HepG2 (cell line): ENCODE measurements at regions not wholly inside any gene's neighbourhood (a gene's known extent, or its start where the extent isn't known, plus 50 kb on each side); places are given as distances from the start of the nearest gene placed in this dataset.

Experiments used
- ATAC-seq: fragments of 200-7000 bp; cut with Tn5 transposase; 3 replicates; pipeline ENCODE4 v1.9.1; 2020; ENCODE audit warnings: mild to moderate bottlenecking, moderate library complexity
- BruUV-seq: library from RNA; stranded (reverse); fragments of 400-500 nt; replicated peaks from 2 replicates; lab custom pipeline; 2021; lab: Mats Ljungman, UMichigan
- CTCF ChIA-PET: fragments of 300-600 bp; formaldehyde crosslinking; extraction: SDS; loops from one replicate; lab custom pipeline; 2021; ENCODE audit warnings: low total read pairs, inconsistent platforms, low intra/inter-chr PET ratio; lab: Yijun Ruan, JAX
- POLR2A ChIA-PET: fragments of 350-600 bp; sonication (Branson Sonifier 250); formaldehyde crosslinking; loops from one replicate; lab custom pipeline; 2020; ENCODE audit warnings: antibody characterized with exemption, inconsistent platforms; lab: Yijun Ruan, JAX
- DNase-seq: peaks from one replicate; pipeline ENCODE4 v3.0.0-alpha.2; 2015; ENCODE audit warnings: low spot score
- FAIRE-seq: peaks from 3 replicates; lab custom pipeline; 2011; peaks lifted over from hg19 to GRCh38; lab: Jason Lieb, UNC
- H2AFZ ChIP-seq: one replicate; pipeline ENCODE4 v1.6.1; 2011; ENCODE audit warnings: low read length, inconsistent platforms
- H3K27ac ChIP-seq: fragments of 300-600 bp; 3 replicates; pipeline ENCODE4 v1.8.0; 2011; ENCODE audit warnings: mixed run types, mild to moderate bottlenecking, mixed read lengths, low read length, inconsistent platforms; ENCODE audit not compliant: insufficient read depth; ENCODE audit errors: extremely low read length
- H3K27me3 ChIP-seq, 2 experiments: fragments of 200-600 bp in 1 of 2; 2 replicates in 1 of 2; 3 replicates in 1 of 2; pipeline versions ENCODE4 v1.6.0 to v1.8.0; 2011; ENCODE audit warnings: low read length in 2 of 2, mild to moderate bottlenecking in 2 of 2, moderate library complexity in 2 of 2, inconsistent platforms in 1 of 2; ENCODE audit not compliant: insufficient read depth in 2 of 2, control insufficient read depth in 1 of 2
- H3K36me3 ChIP-seq, 2 experiments: fragments of 200-600 bp in 1 of 2; replicated peaks in 1 of 2; 2 replicates in 1 of 2; 3 replicates in 1 of 2; pipeline versions ENCODE4 v1.5.1 to v1.8.0; 2011; ENCODE audit warnings: low read length in 2 of 2, inconsistent platforms in 1 of 2; ENCODE audit not compliant: insufficient read depth in 2 of 2, control insufficient read depth in 1 of 2
- H3K4me1 ChIP-seq: 2 replicates; pipeline ENCODE4 v1.5.1; 2012; ENCODE audit warnings: low read length, inconsistent platforms; ENCODE audit not compliant: insufficient read depth
- H3K4me2 ChIP-seq: 2 replicates; pipeline ENCODE4 v1.6.0; 2011; ENCODE audit warnings: low read depth, low read length, inconsistent platforms
- H3K4me3 ChIP-seq, 3 experiments: fragments of 200-600 bp in 1 of 3; sonication (generic), shearing (Covaris generic) in 1 of 3; replicated peaks in 1 of 3; 2 replicates each; pipeline ENCODE4 v1.5.1; 2011 to 2016; ENCODE audit warnings: low read length in 3 of 3, inconsistent platforms in 2 of 3, low read depth in 2 of 3, mild to moderate bottlenecking in 2 of 3, control low read depth in 1 of 3, mixed read lengths in 1 of 3; ENCODE audit not compliant: insufficient read depth in 1 of 3
- H3K79me2 ChIP-seq: one replicate; pipeline ENCODE4 v1.6.1; 2011; ENCODE audit warnings: low read length, inconsistent platforms; ENCODE audit not compliant: insufficient read depth
- H3K9ac ChIP-seq: 2 replicates; pipeline ENCODE4 v1.6.0; 2011; ENCODE audit warnings: mild to moderate bottlenecking, low read depth, low read length, inconsistent platforms; ENCODE audit not compliant: insufficient read depth
- H3K9me3 ChIP-seq: 2 replicates; pipeline ENCODE4 v1.5.1; 2012; ENCODE audit warnings: mild to moderate bottlenecking, low read length
- H4K20me1 ChIP-seq: 2 replicates; pipeline ENCODE4 v1.6.0; 2011; ENCODE audit warnings: inconsistent platforms, mild to moderate bottlenecking, low read length, moderate library complexity; ENCODE audit not compliant: insufficient read depth
- CREB1 ChIP-seq, 2 experiments: fragments of 450-650 bp in 1 of 2; IDR thresholded peaks; 2 replicates each; pipeline ENCODE4 v1.6.1; 2016 to 2017; ENCODE audit warnings: control low read depth in 1 of 2, mild to moderate bottlenecking in 1 of 2, missing compliant biosample characterization in 1 of 2, missing genetic modification characterization in 1 of 2
- NFKB2 ChIP-seq: sonication (generic); formaldehyde crosslinking; IDR thresholded peaks from 2 replicates; pipeline ENCODE4 v1.4.0; 2020; ENCODE audit warnings: missing genetic modification reagents, borderline replicate concordance
- SAP130 ChIP-seq: IDR thresholded peaks from 2 replicates; pipeline ENCODE4 v1.6.1; 2016; ENCODE audit warnings: low read depth
- ZNF383 ChIP-seq: sonication (generic); formaldehyde crosslinking; IDR thresholded peaks from 2 replicates; pipeline ENCODE4 v1.4.0; 2020; ENCODE audit warnings: missing genetic modification reagents, mild to moderate bottlenecking, borderline replicate concordance
- ZNF563 ChIP-seq: sonication (generic); formaldehyde crosslinking; IDR thresholded peaks from 2 replicates; pipeline ENCODE4 v1.8.0; 2022; ENCODE audit warnings: mild to moderate bottlenecking, moderate library complexity, missing genetic modification reagents
- WGBS: methylation state at CpG from one replicate; pipeline ENCODE4 v1.1.6; 2017; ENCODE audit warnings: low lambda C conversion rate; 5-methylcytosine and 5-hydroxymethylcytosine counted together
- in situ Hi-C: cut with HindIII; loops from 2 replicates; pipeline ENCODE4 v1.10.0; 2017; ENCODE audit warnings: low pct_unique_long_range_greater_than_20kb; ENCODE audit not compliant: extremely low pct_ligation_motif_present
- intact Hi-C: fragments of 100-400 bp; cut with micrococcal nuclease; formaldehyde crosslinking; loops from one replicate; pipeline ENCODE4 v1.10.0; 2022; ENCODE audit not compliant: unreplicated experiment
- TF ChIP-seq, protein P1 (sequence below): sonication (generic); formaldehyde crosslinking; IDR thresholded peaks from 2 replicates; pipeline ENCODE4 v1.5.0; 2020; ENCODE audit warnings: mild to moderate bottlenecking, low read depth, missing genetic modification reagents, borderline replicate concordance
- TF ChIP-seq, protein P2 (sequence below): sonication (generic); formaldehyde crosslinking; IDR thresholded peaks from 2 replicates; pipeline ENCODE4 v1.4.0; 2020; ENCODE audit warnings: missing genetic modification reagents
- TF ChIP-seq, protein P3 (sequence below): fragments of 450-650 bp; IDR thresholded peaks from 2 replicates; pipeline ENCODE4 v1.6.1; 2017
- TF ChIP-seq, protein P4 (sequence below): sonication (generic); formaldehyde crosslinking; IDR thresholded peaks from 2 replicates; pipeline ENCODE4 v1.5.0; 2020; ENCODE audit warnings: mild to moderate bottlenecking, missing genetic modification reagents
- TF ChIP-seq, protein P5 (sequence below): sonication (generic); formaldehyde crosslinking; IDR thresholded peaks from 2 replicates; pipeline ENCODE4 v1.4.0; 2020; ENCODE audit warnings: mild to moderate bottlenecking, missing genetic modification reagents

DNA sequence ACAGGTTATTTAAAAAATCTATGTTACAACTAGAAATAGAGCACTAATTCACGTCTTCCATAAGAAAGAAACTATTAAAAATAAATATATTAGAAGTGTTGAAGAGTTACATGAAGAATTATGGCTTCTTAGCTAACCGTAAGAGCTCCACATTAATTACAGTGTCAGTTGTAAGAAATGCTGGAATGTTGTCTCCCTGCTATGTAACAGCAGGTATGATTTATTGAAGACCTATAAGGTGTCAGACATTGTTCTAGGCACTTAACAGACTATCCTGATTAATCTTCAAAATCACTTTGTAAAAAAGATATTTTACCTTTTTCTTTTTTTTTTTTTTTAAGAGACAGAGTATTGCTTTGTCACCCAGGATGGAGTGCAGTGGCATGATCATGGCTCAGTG lies 75.8 kb upstream of the NEBL start (continued):
- TF ChIP-seq, protein P1, sequence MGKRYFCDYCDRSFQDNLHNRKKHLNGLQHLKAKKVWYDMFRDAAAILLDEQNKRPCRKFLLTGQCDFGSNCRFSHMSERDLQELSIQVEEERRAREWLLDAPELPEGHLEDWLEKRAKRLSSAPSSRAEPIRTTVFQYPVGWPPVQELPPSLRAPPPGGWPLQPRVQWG (CRISPR knock-in tag), result no peak

DNA sequence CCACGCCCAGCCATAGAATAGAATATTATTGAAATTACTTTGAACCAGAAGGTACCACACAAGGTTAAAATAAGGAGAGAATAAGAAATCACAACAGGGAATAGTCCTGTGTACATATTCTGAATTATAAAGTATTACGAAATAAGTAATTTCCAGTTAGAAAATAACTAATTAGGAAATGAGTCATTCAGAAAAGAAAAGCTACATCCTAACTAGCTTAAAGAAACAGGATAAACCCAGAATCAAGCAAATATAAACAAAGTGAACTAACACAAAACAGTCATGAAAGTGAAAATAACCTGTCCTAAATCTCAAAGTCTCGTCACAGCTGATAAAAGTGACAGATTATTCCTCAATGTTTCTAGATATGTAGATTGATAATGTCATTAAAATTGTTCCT lies 74.8 kb upstream of the NEBL start:
- no peak overlapping the region for H3K9ac ChIP-seq
- TF ChIP-seq, protein P2, sequence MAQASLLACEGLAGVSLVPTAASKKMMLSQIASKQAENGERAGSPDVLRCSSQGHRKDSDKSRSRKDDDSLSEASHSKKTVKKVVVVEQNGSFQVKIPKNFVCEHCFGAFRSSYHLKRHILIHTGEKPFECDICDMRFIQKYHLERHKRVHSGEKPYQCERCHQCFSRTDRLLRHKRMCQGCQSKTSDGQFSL (CRISPR knock-in tag), result no peak
- 0 out of 2 replicates have a peak, but pooled peaks have one; percentile 28 for TF ChIP-seq CREB1 (IDR thresholded peaks at IDR 0.05)
- no peak for TF ChIP-seq CREB1 (CRISPR knock-in tag; IDR thresholded peaks at IDR 0.05)
- TF ChIP-seq, protein P3, sequence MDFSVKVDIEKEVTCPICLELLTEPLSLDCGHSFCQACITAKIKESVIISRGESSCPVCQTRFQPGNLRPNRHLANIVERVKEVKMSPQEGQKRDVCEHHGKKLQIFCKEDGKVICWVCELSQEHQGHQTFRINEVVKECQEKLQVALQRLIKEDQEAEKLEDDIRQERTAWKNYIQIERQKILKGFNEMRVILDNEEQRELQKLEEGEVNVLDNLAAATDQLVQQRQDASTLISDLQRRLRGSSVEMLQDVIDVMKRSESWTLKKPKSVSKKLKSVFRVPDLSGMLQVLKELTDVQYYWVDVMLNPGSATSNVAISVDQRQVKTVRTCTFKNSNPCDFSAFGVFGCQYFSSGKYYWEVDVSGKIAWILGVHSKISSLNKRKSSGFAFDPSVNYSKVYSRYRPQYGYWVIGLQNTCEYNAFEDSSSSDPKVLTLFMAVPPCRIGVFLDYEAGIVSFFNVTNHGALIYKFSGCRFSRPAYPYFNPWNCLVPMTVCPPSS, result no peak
- no peak for TF ChIP-seq NFKB2 (CRISPR knock-in tag)
- TF ChIP-seq ZNF383 (CRISPR knock-in tag), result no peak
- TF ChIP-seq, protein P4, sequence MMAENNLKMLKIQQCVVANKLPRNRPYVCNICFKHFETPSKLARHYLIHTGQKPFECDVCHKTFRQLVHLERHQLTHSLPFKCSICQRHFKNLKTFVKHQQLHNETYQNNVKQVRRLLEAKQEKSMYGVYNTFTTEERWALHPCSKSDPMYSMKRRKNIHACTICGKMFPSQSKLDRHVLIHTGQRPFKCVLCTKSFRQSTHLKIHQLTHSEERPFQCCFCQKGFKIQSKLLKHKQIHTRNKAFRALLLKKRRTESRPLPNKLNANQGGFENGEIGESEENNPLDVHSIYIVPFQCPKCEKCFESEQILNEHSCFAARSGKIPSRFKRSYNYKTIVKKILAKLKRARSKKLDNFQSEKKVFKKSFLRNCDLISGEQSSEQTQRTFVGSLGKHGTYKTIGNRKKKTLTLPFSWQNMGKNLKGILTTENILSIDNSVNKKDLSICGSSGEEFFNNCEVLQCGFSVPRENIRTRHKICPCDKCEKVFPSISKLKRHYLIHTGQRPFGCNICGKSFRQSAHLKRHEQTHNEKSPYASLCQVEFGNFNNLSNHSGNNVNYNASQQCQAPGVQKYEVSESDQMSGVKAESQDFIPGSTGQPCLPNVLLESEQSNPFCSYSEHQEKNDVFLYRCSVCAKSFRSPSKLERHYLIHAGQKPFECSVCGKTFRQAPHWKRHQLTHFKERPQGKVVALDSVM, result no peak
- no peak for TF ChIP-seq SAP130
- no peak for TF ChIP-seq ZNF563 (CRISPR knock-in tag)
- TF ChIP-seq, protein P5, sequence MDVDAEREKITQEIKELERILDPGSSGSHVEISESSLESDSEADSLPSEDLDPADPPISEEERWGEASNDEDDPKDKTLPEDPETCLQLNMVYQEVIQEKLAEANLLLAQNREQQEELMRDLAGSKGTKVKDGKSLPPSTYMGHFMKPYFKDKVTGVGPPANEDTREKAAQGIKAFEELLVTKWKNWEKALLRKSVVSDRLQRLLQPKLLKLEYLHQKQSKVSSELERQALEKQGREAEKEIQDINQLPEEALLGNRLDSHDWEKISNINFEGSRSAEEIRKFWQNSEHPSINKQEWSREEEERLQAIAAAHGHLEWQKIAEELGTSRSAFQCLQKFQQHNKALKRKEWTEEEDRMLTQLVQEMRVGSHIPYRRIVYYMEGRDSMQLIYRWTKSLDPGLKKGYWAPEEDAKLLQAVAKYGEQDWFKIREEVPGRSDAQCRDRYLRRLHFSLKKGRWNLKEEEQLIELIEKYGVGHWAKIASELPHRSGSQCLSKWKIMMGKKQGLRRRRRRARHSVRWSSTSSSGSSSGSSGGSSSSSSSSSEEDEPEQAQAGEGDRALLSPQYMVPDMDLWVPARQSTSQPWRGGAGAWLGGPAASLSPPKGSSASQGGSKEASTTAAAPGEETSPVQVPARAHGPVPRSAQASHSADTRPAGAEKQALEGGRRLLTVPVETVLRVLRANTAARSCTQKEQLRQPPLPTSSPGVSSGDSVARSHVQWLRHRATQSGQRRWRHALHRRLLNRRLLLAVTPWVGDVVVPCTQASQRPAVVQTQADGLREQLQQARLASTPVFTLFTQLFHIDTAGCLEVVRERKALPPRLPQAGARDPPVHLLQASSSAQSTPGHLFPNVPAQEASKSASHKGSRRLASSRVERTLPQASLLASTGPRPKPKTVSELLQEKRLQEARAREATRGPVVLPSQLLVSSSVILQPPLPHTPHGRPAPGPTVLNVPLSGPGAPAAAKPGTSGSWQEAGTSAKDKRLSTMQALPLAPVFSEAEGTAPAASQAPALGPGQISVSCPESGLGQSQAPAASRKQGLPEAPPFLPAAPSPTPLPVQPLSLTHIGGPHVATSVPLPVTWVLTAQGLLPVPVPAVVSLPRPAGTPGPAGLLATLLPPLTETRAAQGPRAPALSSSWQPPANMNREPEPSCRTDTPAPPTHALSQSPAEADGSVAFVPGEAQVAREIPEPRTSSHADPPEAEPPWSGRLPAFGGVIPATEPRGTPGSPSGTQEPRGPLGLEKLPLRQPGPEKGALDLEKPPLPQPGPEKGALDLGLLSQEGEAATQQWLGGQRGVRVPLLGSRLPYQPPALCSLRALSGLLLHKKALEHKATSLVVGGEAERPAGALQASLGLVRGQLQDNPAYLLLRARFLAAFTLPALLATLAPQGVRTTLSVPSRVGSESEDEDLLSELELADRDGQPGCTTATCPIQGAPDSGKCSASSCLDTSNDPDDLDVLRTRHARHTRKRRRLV (CRISPR knock-in tag), result no peak
- TF ChIP-seq, all 625 proteins: peak for 1
- Histone ChIP-seq H3K79me2 (no peaks in the 10 kb centered on the region), H2AFZ (no peak overlapping the region), H3K27me3 (no peaks in the 10 kb centered on the region; a peak in 1 of 5 replicates), H3K36me3 (no peaks in the 10 kb centered on the region), H3K4me3 (no peak overlapping the region), H4K20me1 (0 out of 2 replicates have a peak, but pooled peaks cover 2% of the 10 kb centered on the region), H3K4me2 (no peak overlapping the region), H3K27ac (no peak overlapping the region), H3K9me3 (no peaks in the 10 kb centered on the region), H3K4me1 (no peaks in the 10 kb centered on the region)
- POLR2A ChIA-PET, result no interaction called here
- no peak for DNase-seq
- no TSS peak for BruUV-seq
- intact Hi-C loops (no loop called here), in situ Hi-C loops (no loop called here)
- CTCF ChIA-PET, result no interaction called here
- no peak for ATAC-seq
- no peak for FAIRE-seq
- 10% methylated on average over 3 of the region's 3 CpGs for WGBS
